H1 (cell line): ENCODE measurements at regions not wholly inside any gene's neighbourhood (a gene's known extent, or its start where the extent isn't known, plus 50 kb on each side); places are given as distances from the start of the nearest gene placed in this dataset.

Experiments used
- CTCF ChIA-PET: fragments of 300-600 bp; sonication (Branson Sonifier 250); formaldehyde crosslinking; loops from one replicate; lab custom pipeline; 2021; ENCODE audit not compliant: partially characterized antibody; lab: Charles Lee
- POLR2A ChIA-PET: fragments of 300-600 bp; sonication (Branson Sonifier 250); formaldehyde crosslinking; loops from one replicate; lab custom pipeline; 2021; ENCODE audit warnings: inconsistent platforms; ENCODE audit not compliant: partially characterized antibody; lab: Charles Lee
- DNase-seq, 2 experiments: peaks; one replicate each; pipeline versions ENCODE4 v3.0.0 to v3.0.0-alpha.2; 2010 to 2022; ENCODE audit warnings: low spot score in 2 of 2, low read depth in 1 of 2, mixed read lengths in 1 of 2
- FAIRE-seq: peaks from 2 replicates; lab custom pipeline; 2011; peaks lifted over from hg19 to GRCh38; lab: Jason Lieb, UNC
- H2AFZ ChIP-seq: 2 replicates; pipeline ENCODE4 v1.8.1; 2012; ENCODE audit warnings: low read length, inconsistent platforms
- H2AK5ac ChIP-seq: 2 replicates; pipeline ENCODE4 v1.6.1; 2013; ENCODE audit warnings: low read depth, low read length
- H2BK120ac ChIP-seq: replicated peaks from 2 replicates; pipeline ENCODE3; 2013; ENCODE audit warnings: low read depth, low read length, inconsistent platforms
- H2BK12ac ChIP-seq: 2 replicates; pipeline ENCODE4 v1.6.1; 2013; ENCODE audit warnings: low read depth, low read length
- H2BK15ac ChIP-seq: 2 replicates; pipeline ENCODE4 v1.6.1; 2013; ENCODE audit warnings: low read length
- H2BK20ac ChIP-seq: 2 replicates; pipeline ENCODE4 v1.6.1; 2013; ENCODE audit warnings: low read length
- H2BK5ac ChIP-seq: 2 replicates; pipeline ENCODE4 v1.6.1; 2013; ENCODE audit warnings: low read depth, low read length
- H3K14ac ChIP-seq: 2 replicates; pipeline ENCODE4 v1.6.1; 2013; ENCODE audit warnings: inconsistent platforms; ENCODE audit not compliant: insufficient read length
- H3K18ac ChIP-seq: 2 replicates; pipeline ENCODE4 v1.6.1; 2013; ENCODE audit warnings: low read length; ENCODE audit errors: extremely low read depth
- H3K23ac ChIP-seq: 2 replicates; pipeline ENCODE4 v1.6.1; 2013; ENCODE audit warnings: inconsistent platforms; ENCODE audit not compliant: insufficient read length
- H3K23me2 ChIP-seq: 2 replicates; pipeline ENCODE4 v1.6.1; 2013; ENCODE audit warnings: low read depth, low read length
- H3K27ac ChIP-seq: 2 replicates; pipeline ENCODE4 v1.6.1; 2011; ENCODE audit warnings: low read depth, low read length, inconsistent platforms
- H3K27me3 ChIP-seq, 4 experiments: replicated peaks in 1 of 4; 1 replicate in 1 of 4; 2 replicates in 3 of 4; pipeline versions ENCODE4 v1.6.1 to v1.8.1; 2011 to 2013; ENCODE audit warnings: low read length in 3 of 4, mild to moderate bottlenecking in 3 of 4, inconsistent platforms in 2 of 4, mixed read lengths in 2 of 4, moderate library complexity in 1 of 4; ENCODE audit not compliant: control insufficient read depth in 3 of 4, insufficient read depth in 3 of 4; ENCODE audit errors: extremely low read depth in 1 of 4
- H3K36me3 ChIP-seq, 4 experiments: 2 replicates each; pipeline versions ENCODE4 v1.6.1 to v1.8.1; 2011 to 2013; ENCODE audit warnings: mild to moderate bottlenecking in 4 of 4, low read length in 3 of 4, moderate library complexity in 2 of 4, control low read depth in 1 of 4, inconsistent platforms in 1 of 4; ENCODE audit not compliant: insufficient read depth in 4 of 4, control insufficient read depth in 2 of 4
- H3K4ac ChIP-seq: replicated peaks from 2 replicates; pipeline ENCODE3; 2013; ENCODE audit warnings: low read length, low read depth, mixed read lengths, inconsistent platforms; ENCODE audit not compliant: insufficient read length
- H3K4me1 ChIP-seq, 4 experiments: replicated peaks in 1 of 4; 1 replicate in 1 of 4; 2 replicates in 3 of 4; pipeline versions ENCODE4 v1.6.1 to v1.8.1; 2011 to 2013; ENCODE audit warnings: low read length in 3 of 4, inconsistent platforms in 2 of 4, mixed read lengths in 1 of 4; ENCODE audit not compliant: insufficient read depth in 4 of 4, control insufficient read depth in 3 of 4
- H3K4me2 ChIP-seq, 2 experiments: 2 replicates each; pipeline versions ENCODE4 v1.6.1 to v1.8.1; 2011 to 2013; ENCODE audit warnings: low read depth in 2 of 2, low read length in 2 of 2, control low read depth in 1 of 2, inconsistent platforms in 1 of 2, mild to moderate bottlenecking in 1 of 2; ENCODE audit not compliant: insufficient read depth in 1 of 2
- H3K4me3 ChIP-seq, 4 experiments: fragments of 200-600, 300-600 bp in 1 of 4; sonication (generic), shearing (Covaris generic), sonication (Bioruptor Twin) in 1 of 4; 2 replicates each; pipeline versions ENCODE4 v1.5.1 to v1.8.1; 2011 to 2016; ENCODE audit warnings: low read length in 4 of 4, low read depth in 3 of 4, control low read depth in 2 of 4, inconsistent platforms in 2 of 4, mild to moderate bottlenecking in 2 of 4, mixed read lengths in 1 of 4, moderate library complexity in 1 of 4; ENCODE audit not compliant: insufficient read depth in 2 of 4; ENCODE audit errors: extremely low read depth in 1 of 4
- H3K56ac ChIP-seq: replicated peaks from 2 replicates; pipeline ENCODE3; 2013; ENCODE audit warnings: low read depth, mild to moderate bottlenecking, mixed read lengths, low read length, inconsistent platforms; ENCODE audit not compliant: insufficient read length
- H3K79me1 ChIP-seq: 2 replicates; pipeline ENCODE4 v1.6.1; 2013; ENCODE audit warnings: low read depth, low read length, control low read depth
- H3K79me2 ChIP-seq, 2 experiments: 2 replicates each; pipeline versions ENCODE4 v1.6.1 to v1.8.1; 2012 to 2013; ENCODE audit warnings: low read length in 2 of 2, mild to moderate bottlenecking in 2 of 2, inconsistent platforms in 1 of 2; ENCODE audit not compliant: insufficient read depth in 2 of 2, control insufficient read depth in 1 of 2
- H3K9ac ChIP-seq, 4 experiments: replicated peaks in 1 of 4; 1 replicate in 1 of 4; 2 replicates in 3 of 4; pipeline versions ENCODE4 v1.6.1 to v1.8.1; 2011 to 2013; ENCODE audit warnings: low read depth in 3 of 4, low read length in 3 of 4, control low read depth in 2 of 4, mild to moderate bottlenecking in 2 of 4, moderate library complexity in 2 of 4, inconsistent platforms in 1 of 4; ENCODE audit errors: extremely low read depth in 1 of 4
- H3K9me3 ChIP-seq, 2 experiments: 2 replicates each; pipeline versions ENCODE4 v1.6.1 to v1.8.1; 2012 to 2013; ENCODE audit warnings: mild to moderate bottlenecking in 2 of 2, moderate library complexity in 2 of 2, control low read depth in 1 of 2, inconsistent platforms in 1 of 2, low read depth in 1 of 2, low read length in 1 of 2, mixed read lengths in 1 of 2; ENCODE audit not compliant: insufficient read depth in 2 of 2
- H4K20me1 ChIP-seq, 2 experiments: replicated peaks in 1 of 2; 2 replicates each; pipeline versions ENCODE3 to v1.8.1; 2011 to 2013; ENCODE audit warnings: inconsistent platforms in 2 of 2, low read length in 2 of 2, mild to moderate bottlenecking in 1 of 2; ENCODE audit not compliant: insufficient read depth in 2 of 2, control insufficient read depth in 1 of 2
- H4K5ac ChIP-seq: 2 replicates; pipeline ENCODE4 v1.6.1; 2013; ENCODE audit warnings: low read length, low read depth, mixed read lengths, inconsistent platforms; ENCODE audit not compliant: insufficient read length
- H4K8ac ChIP-seq: 2 replicates; pipeline ENCODE4 v1.8.0; 2013; ENCODE audit warnings: mild to moderate bottlenecking, moderate library complexity, low read length, inconsistent platforms; ENCODE audit not compliant: insufficient read depth; ENCODE audit errors: extremely low read depth
- H4K91ac ChIP-seq: replicated peaks from 2 replicates; pipeline ENCODE3; 2013; ENCODE audit warnings: low read length, mixed read lengths, inconsistent platforms; ENCODE audit not compliant: insufficient read length
- ASH2L ChIP-seq: fragments of 200-600, 300-600 bp; sonication (generic); IDR thresholded peaks from one replicate; pipeline ENCODE4 v1.7.1; 2017; ENCODE audit warnings: low read length
- BCL11A ChIP-seq, 2 experiments: IDR thresholded peaks; one replicate each; pipeline ENCODE4 v1.6.1; 2011; ENCODE audit warnings: low read depth in 2 of 2, low read length in 2 of 2, mild to moderate bottlenecking in 2 of 2
- CEBPB ChIP-seq: IDR thresholded peaks from 2 replicates; pipeline ENCODE4 v1.6.1; 2012; ENCODE audit warnings: low read depth, low read length
- CHD1 ChIP-seq: IDR thresholded peaks from 2 replicates; pipeline ENCODE4 v1.6.1; 2012; ENCODE audit warnings: low read depth, low read length, improper control_type of control experiment
- EZH2 ChIP-seq: fragments of 200-600 bp; sonication (generic); IDR thresholded peaks from 2 replicates; pipeline ENCODE4 v1.7.1; 2012; ENCODE audit warnings: low read depth, mild to moderate bottlenecking, moderate library complexity, low read length, inconsistent platforms; ENCODE audit not compliant: severe bottlenecking
- KDM1A ChIP-seq: fragments of 200-600, 300-600 bp; sonication (generic); IDR thresholded peaks from 2 replicates; pipeline ENCODE4 v1.7.1; 2016; ENCODE audit warnings: mild to moderate bottlenecking, low read length, borderline replicate concordance
- PHF8 ChIP-seq: fragments of 200-600 bp; sonication (generic); conservative IDR thresholded peaks from 2 replicates; pipeline ENCODE4 v1.7.1; 2012; ENCODE audit warnings: low read depth, mild to moderate bottlenecking, inconsistent platforms, low read length, moderate library complexity
- POLR2AphosphoS5 ChIP-seq: IDR thresholded peaks from 2 replicates; pipeline ENCODE4 v1.6.1; 2011; ENCODE audit warnings: low read depth, low read length
- RFX5 ChIP-seq: IDR thresholded peaks from 2 replicates; pipeline ENCODE4 v1.6.1; 2011; ENCODE audit warnings: low read depth, low read length, improper control_type of control experiment, borderline replicate concordance
- SAP30 ChIP-seq: fragments of 300-600 bp; sonication (generic); IDR thresholded peaks from 2 replicates; pipeline ENCODE4 v1.7.1; 2012; ENCODE audit warnings: low read length, moderate library complexity, mild to moderate bottlenecking, inconsistent platforms; ENCODE audit not compliant: insufficient read depth, insufficient replicate concordance
- SRF ChIP-seq: IDR thresholded peaks from 2 replicates; pipeline ENCODE4 v1.6.1; 2011; ENCODE audit warnings: mild to moderate bottlenecking, low read depth, low read length, moderate library complexity
- WGBS, 2 experiments: shearing (Covaris generic) in 1 of 2; methylation state at CpG; one replicate each; pipeline versions ENCODE4 v1.1.6 to v1.1.7; 2013 to 2015; ENCODE audit warnings: low lambda C conversion rate in 2 of 2, mixed read lengths in 2 of 2, inconsistent platforms in 1 of 2, low coverage in 1 of 2, missing lambda C conversion rate in 1 of 2; ENCODE audit not compliant: insufficient replicate concordance in 2 of 2, insufficient coverage in 1 of 2, insufficient read length in 1 of 2; ENCODE audit errors: extremely low coverage in 1 of 2, missing lambda C conversion rate in 1 of 2; 5-methylcytosine and 5-hydroxymethylcytosine counted together

GRCh38 chr5:4180703-4181102, 585.1 kb downstream of the IRX1 start:
- Histone ChIP-seq H4K91ac (no peak overlapping the region), H2BK120ac (no peak overlapping the region), H2BK5ac (no peak overlapping the region), H3K4me3 (no peak overlapping the region), H4K5ac (no peak overlapping the region), H3K4ac (no peak overlapping the region), H3K14ac (no peak overlapping the region), H2AK5ac (no peak overlapping the region), H3K27me3 (no peaks in the 10 kb centered on the region), H3K36me3 (no peaks in the 10 kb centered on the region), H3K79me1 (no peaks in the 10 kb centered on the region), H4K8ac (no peak overlapping the region), H3K18ac (no peak overlapping the region), H3K9me3 (peaks cover 5 to 15% of the 10 kb centered on the region in 2 experiments; a peak in 1 of 4 replicates), H3K27ac (no peak overlapping the region), H3K4me1 (no peaks in the 10 kb centered on the region), H3K9ac (no peak overlapping the region), H3K79me2 (no peaks in the 10 kb centered on the region), H2BK15ac (no peak overlapping the region), H3K23ac (no peak overlapping the region), H2BK20ac (no peak overlapping the region), H2BK12ac (no peak overlapping the region), H3K56ac (no peak overlapping the region), H2AFZ (no peak overlapping the region), H3K23me2 (no peaks in the 10 kb centered on the region), H4K20me1 (no peaks in the 10 kb centered on the region), H3K4me2 (no peak overlapping the region)
- DNase-seq (no peak), FAIRE-seq (no peak)
- TF ChIP-seq CEBPB (no peak), ASH2L (no peak), CHD1 (no peak), EZH2 (no peak), KDM1A (no peak), PHF8 (no peak), BCL11A (IDR thresholded peaks at IDR 0.05; ENCODE audit: low read depth in 2 of 2, low read length in 2 of 2) (no peak), RFX5 (no peak), POLR2AphosphoS5 (no peak), SAP30 (no peak), SRF (no peak)
- CTCF ChIA-PET = interaction anchor here (0.9 kb wide), 1 partner anchor 10 kb away, joined by 4 read pairs; no protein-coding TSS in a partner anchor
- WGBS, 2 experiments = 97% methylated on average over 5 of the region's 5 CpGs; no CpG with 5 or more reads in 1 of the 2 experiments
- POLR2A ChIA-PET = no interaction called here
